SIG-M5 (cell line): ENCODE measurements at regions not wholly inside any gene's neighbourhood (a gene's known extent, or its start where the extent isn't known, plus 50 kb on each side); places are given as distances from the start of the nearest gene placed in this dataset.
"Not testable (repeated sequence)": the region's sequence is repeated elsewhere in the genome, so short reads cannot be mapped to it uniquely, and the experiment has no call there.

Experiments
- DNase-seq: peaks from one replicate; lab custom pipeline; 2025; lab: John Stamatoyannopoulos, UW

- no peak for DNase-seq
Observed at GRCh38 chr3:21894459-21895340, 143.7 kb upstream of the ZNF385D start.

- no peak for DNase-seq
Observed at GRCh38 chr3:21898316-21898715, 147.3 kb upstream of the ZNF385D start.

- no peak for DNase-seq
Observed at GRCh38 chr3:21901484-21901883, 150.5 kb upstream of the ZNF385D start.

- no peak for DNase-seq
Observed at GRCh38 chr3:21902956-21903355, 151.9 kb upstream of the ZNF385D start.

- no peak for DNase-seq
Observed at GRCh38 chr3:21909096-21909495, 158.1 kb upstream of the ZNF385D start.

- DNase-seq, result no peak
Observed at GRCh38 chr3:21912711-21913110, 161.7 kb upstream of the ZNF385D start.

- DNase-seq, result no peak
Observed at GRCh38 chr3:21913791-21914190, 162.8 kb upstream of the ZNF385D start.

GRCh38 chr3:21914451-21914850, 163.4 kb upstream of the ZNF385D start:
- no peak for DNase-seq

GRCh38 chr3:21919383-21919782, 168.4 kb upstream of the ZNF385D start:
- no peak for DNase-seq

GRCh38 chr3:21920421-21920861, 169.4 kb upstream of the ZNF385D start:
- DNase-seq, result no peak

GRCh38 chr3:21923156-21923555, 172.1 kb upstream of the ZNF385D start:
- not testable (repeated sequence) for DNase-seq

- no peak for DNase-seq
Observed at GRCh38 chr3:21927261-21927660, 176.3 kb upstream of the ZNF385D start.

GRCh38 chr3:21934591-21934990, 183.6 kb upstream of the ZNF385D start:
- no peak for DNase-seq

GRCh38 chr3:21936207-21936606, 185.2 kb upstream of the ZNF385D start:
- no peak for DNase-seq

GRCh38 chr3:21938267-21938681, 187.3 kb upstream of the ZNF385D start:
- DNase-seq, result no peak

GRCh38 chr3:21942328-21942727, 191.3 kb upstream of the ZNF385D start:
- DNase-seq, result no peak

GRCh38 chr3:21944251-21944650, 193.2 kb upstream of the ZNF385D start:
- DNase-seq, result no peak

GRCh38 chr3:21952856-21953255, 201.8 kb upstream of the ZNF385D start:
- no peak for DNase-seq

GRCh38 chr3:21954709-21955108, 203.7 kb upstream of the ZNF385D start:
- DNase-seq, result no peak

- no peak for DNase-seq
Observed at GRCh38 chr3:21955406-21955805, 204.4 kb upstream of the ZNF385D start.

- no peak for DNase-seq
Observed at GRCh38 chr3:21960033-21960432, 209.0 kb upstream of the ZNF385D start.

GRCh38 chr3:21962456-21962855, 211.4 kb upstream of the ZNF385D start:
- DNase-seq, result no peak

- not testable (repeated sequence) for DNase-seq
Observed at GRCh38 chr3:21966457-21966856, 215.4 kb upstream of the ZNF385D start.

GRCh38 chr3:21979706-21980105, 228.7 kb upstream of the ZNF385D start:
- no peak for DNase-seq
